HEK293 (cell line): ENCODE measurements at regions not wholly inside any gene's neighbourhood (a gene's known extent, or its start where the extent isn't known, plus 50 kb on each side); places are given as distances from the start of the nearest gene placed in this dataset.
A peak's percentile ranks its signal among the peaks of the same experiment; 100 is the strongest.

Experiments used
- CTCF ChIA-PET: fragments of 350-600 bp; formaldehyde crosslinking; extraction: SDS; loops from one replicate; lab custom pipeline; 2021; ENCODE audit warnings: antibody characterized with exemption; lab: Yijun Ruan, JAX
- POLR2A ChIA-PET: fragments of 300-600 bp; formaldehyde crosslinking; extraction: SDS; loops from one replicate; lab custom pipeline; 2020; ENCODE audit warnings: antibody characterized with exemption, inconsistent platforms; lab: Yijun Ruan, JAX
- H3K27ac ChIP-seq: fragments of 200-500 bp; sonication (Bioruptor generic); 2 replicates; pipeline ENCODE4 v1.5.1; 2014; ENCODE audit warnings: low read depth, low read length, control low read depth, inconsistent platforms; ENCODE audit errors: extremely low read depth
- H3K36me3 ChIP-seq, 2 experiments: fragments of 200-500 bp in 1 of 2; sonication (Bioruptor generic) in 1 of 2; 1 replicate in 1 of 2; 2 replicates in 1 of 2; pipeline ENCODE4 v1.5.1; 2014 to 2017; ENCODE audit warnings: inconsistent platforms in 2 of 2, low read length in 2 of 2; ENCODE audit not compliant: control insufficient read depth in 2 of 2, insufficient read depth in 1 of 2
- H3K4me1 ChIP-seq: fragments of 200-500 bp; sonication (Bioruptor generic); 2 replicates; pipeline ENCODE4 v1.5.1; 2014; ENCODE audit warnings: mild to moderate bottlenecking, low read length, inconsistent platforms; ENCODE audit not compliant: control insufficient read depth, insufficient read depth
- H3K4me3 ChIP-seq: 2 replicates; pipeline ENCODE4 v1.5.1; 2011; ENCODE audit warnings: low read depth, mild to moderate bottlenecking, control low read depth, low read length, moderate library complexity
- H3K9me3 ChIP-seq: fragments of 200-500 bp; sonication (Bioruptor generic); 2 replicates; pipeline ENCODE4 v1.5.1; 2014; ENCODE audit warnings: low read depth, low read length, inconsistent platforms; ENCODE audit not compliant: control insufficient read depth, insufficient read depth
- GLI2 ChIP-seq: fragments of 450-650 bp; formaldehyde crosslinking; IDR thresholded peaks from 2 replicates; pipeline ENCODE4; 2017; ENCODE audit warnings: missing biosample characterization, missing genetic modification characterization, low read depth, borderline replicate concordance
- HOXD13 ChIP-seq: sonication (generic); formaldehyde crosslinking; IDR thresholded peaks from 2 replicates; pipeline ENCODE4 v1.8.0; 2022; ENCODE audit warnings: missing genetic modification reagents, borderline replicate concordance
- KLF16 ChIP-seq: fragments of 450-650 bp; formaldehyde crosslinking; IDR thresholded peaks from 2 replicates; pipeline ENCODE4 v1.5.1; 2017; ENCODE audit warnings: missing biosample characterization, missing genetic modification characterization
- MEIS1 ChIP-seq: sonication (generic); formaldehyde crosslinking; IDR thresholded peaks from 2 replicates; pipeline ENCODE4 v1.8.1; 2022; ENCODE audit warnings: missing genetic modification reagents, mild to moderate bottlenecking, borderline replicate concordance
- SP2 ChIP-seq: fragments of 450-650 bp; formaldehyde crosslinking; IDR thresholded peaks from 2 replicates; pipeline ENCODE4 v1.5.1; 2016; ENCODE audit warnings: missing biosample characterization, missing genetic modification characterization
- ZBTB10 ChIP-seq: fragments of 450-650 bp; formaldehyde crosslinking; IDR thresholded peaks from 2 replicates; pipeline ENCODE4 v1.5.1; 2016; ENCODE audit warnings: missing biosample characterization, missing genetic modification characterization
- ZBTB48 ChIP-seq: fragments of 450-650 bp; formaldehyde crosslinking; IDR thresholded peaks from 2 replicates; pipeline ENCODE4 v1.5.1; 2016; ENCODE audit warnings: missing biosample characterization, missing genetic modification characterization
- ZFHX2 ChIP-seq: fragments of 450-650 bp; formaldehyde crosslinking; conservative IDR thresholded peaks from 2 replicates; pipeline ENCODE4 v1.5.1; 2016; ENCODE audit warnings: missing biosample characterization, missing genetic modification characterization
- ZNF266 ChIP-seq: fragments of 450-650 bp; formaldehyde crosslinking; IDR thresholded peaks from 2 replicates; pipeline ENCODE4 v1.5.1; 2016; ENCODE audit warnings: missing biosample characterization, missing genetic modification characterization, low read depth
- ZNF311 ChIP-seq: fragments of 450-650 bp; formaldehyde crosslinking; IDR thresholded peaks from 2 replicates; pipeline ENCODE4 v1.5.1; 2017; ENCODE audit warnings: missing biosample characterization, missing genetic modification characterization, borderline replicate concordance
- ZNF404 ChIP-seq: fragments of 450-650 bp; formaldehyde crosslinking; IDR thresholded peaks from 2 replicates; pipeline ENCODE4 v1.5.1; 2017; ENCODE audit warnings: missing biosample characterization, missing genetic modification characterization
- ZNF521 ChIP-seq: fragments of 450-650 bp; formaldehyde crosslinking; IDR thresholded peaks from 2 replicates; pipeline ENCODE4 v1.5.1; 2017; ENCODE audit warnings: missing biosample characterization, mild to moderate bottlenecking, missing genetic modification characterization
- ZNF660 ChIP-seq: fragments of 450-650 bp; IDR thresholded peaks from 2 replicates; pipeline ENCODE4 v1.5.1; 2018; ENCODE audit warnings: missing biosample characterization, mild to moderate bottlenecking, missing genetic modification characterization
- ZNF776 ChIP-seq: fragments of 450-650 bp; formaldehyde crosslinking; IDR thresholded peaks from 2 replicates; pipeline ENCODE4 v1.5.0; 2017; ENCODE audit warnings: missing biosample characterization, missing genetic modification characterization, borderline replicate concordance
- ZNF837 ChIP-seq: fragments of 450-650 bp; formaldehyde crosslinking; IDR thresholded peaks from 2 replicates; pipeline ENCODE4 v1.5.1; 2016; ENCODE audit warnings: missing biosample characterization, missing genetic modification characterization
- ZSCAN18 ChIP-seq: fragments of 450-650 bp; formaldehyde crosslinking; IDR thresholded peaks from 2 replicates; pipeline ENCODE4 v1.5.1; 2016; ENCODE audit warnings: missing biosample characterization, missing genetic modification characterization
- ZSCAN5A ChIP-seq: fragments of 450-650 bp; formaldehyde crosslinking; IDR thresholded peaks from 2 replicates; pipeline ENCODE4 v1.5.1; 2016; ENCODE audit warnings: missing biosample characterization, missing genetic modification characterization

- no peaks in the 10 kb centered on the region for H3K9me3 ChIP-seq
- no peak for TF ChIP-seq ZNF837 (tag by site-specific recombination)
- TF ChIP-seq ZSCAN5A (tag by site-specific recombination), result no peak
- no peak for TF ChIP-seq ZSCAN18 (tag by site-specific recombination)
- no peak for TF ChIP-seq ZBTB10 (tag by site-specific recombination)
- 0 out of 2 replicates have a peak, but pooled peaks have one; percentile 24 for TF ChIP-seq ZFHX2
- TF ChIP-seq ZNF404 (tag by site-specific recombination), result no peak
- POLR2A ChIA-PET, result no interaction called here
Observed at GRCh38 chr10:10294184-10294880, 723.3 kb upstream of the CELF2 start.

GRCh38 chr10:10294881-10295529 lies 722.7 kb upstream of the CELF2 start:
- no peaks in the 10 kb centered on the region for H3K4me1 ChIP-seq
- TF ChIP-seq ZNF776 (tag by site-specific recombination) (no peak), ZNF266 (tag by site-specific recombination) (no peak), ZNF311 (tag by site-specific recombination) (no peak), HOXD13 (CRISPR knock-in tag) (no peak), GLI2 (no peak), KLF16 (tag by site-specific recombination) (no peak), ZBTB48 (no peak), ZNF521 (no peak), ZNF660 (tag by site-specific recombination) (no peak), SP2 (tag by site-specific recombination) (no peak), MEIS1 (CRISPR knock-in tag) (no peak)
- no peaks in the 10 kb centered on the region for H3K9me3 ChIP-seq
- CTCF ChIA-PET, result no interaction called here
- H3K27ac ChIP-seq, result no peak overlapping the region
- no peaks in the 10 kb centered on the region for H3K36me3 ChIP-seq
- POLR2A ChIA-PET, result no interaction called here
- H3K4me3 ChIP-seq, result no peak overlapping the region

More at GRCh38 chr10:10294184-10294880, 723.3 kb upstream of the CELF2 start:
- no peaks in the 10 kb centered on the region for H3K36me3 ChIP-seq
- no peaks in the 10 kb centered on the region for H3K4me1 ChIP-seq
- H3K4me3 ChIP-seq, result no peak overlapping the region
- H3K27ac ChIP-seq, result no peak overlapping the region
- CTCF ChIA-PET, result interaction anchor here (0.6 kb wide), 1 partner anchor 578 kb away, joined by 3 read pairs; no protein-coding TSS in a partner anchor
